ENCODE measurements at regions not wholly inside any gene's neighbourhood (a gene's known extent, or its start where the extent isn't known, plus 50 kb on each side); places are given as distances from the start of the nearest gene placed in this dataset.
"Not testable (repeated sequence)": the region's sequence is repeated elsewhere in the genome, so short reads cannot be mapped to it uniquely, and the experiment has no call there.

DNA sequence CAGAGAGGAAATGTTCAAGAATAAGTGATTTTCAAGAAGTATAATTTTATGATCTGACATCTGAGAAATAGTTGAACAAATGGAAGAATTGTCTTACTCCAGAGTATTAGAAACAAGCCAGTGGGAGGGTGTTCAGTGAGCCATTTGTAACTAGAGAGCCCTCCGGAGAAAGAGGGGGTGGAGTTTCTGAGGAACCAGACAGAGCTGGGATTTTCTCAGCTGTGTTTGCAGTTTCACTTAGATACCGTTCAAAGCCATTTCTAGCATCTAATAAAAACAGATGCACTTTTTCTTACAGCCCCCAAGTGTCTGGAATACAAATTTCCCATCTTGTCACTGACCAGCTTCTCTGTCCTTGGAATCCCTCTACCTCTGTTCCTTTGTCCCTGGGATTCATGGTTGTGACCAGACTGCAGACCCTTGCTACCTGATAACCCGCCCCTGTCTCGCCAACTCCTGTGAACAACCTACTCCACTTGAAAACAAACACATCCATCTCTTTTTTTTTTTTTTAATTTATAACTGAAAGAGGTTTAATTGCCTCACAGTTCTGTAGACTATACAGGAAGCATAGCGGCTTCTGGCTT is 132.8 kb upstream of the KLF3 start:
- H3K4me3 ChIP-seq, result no peak overlapping the region
- no peak overlapping the region for H3K9ac ChIP-seq (ENCODE audit: low read depth in 2 of 2, low read length in 2 of 2)
- TF ChIP-seq CTCF (IDR thresholded peaks at IDR 0.05), result no peak
- intact Hi-C loops (cut with DNase I), result no loop called here
- DNase-seq, result no peak
- H3K4me1 ChIP-seq, result peaks cover 4% of the 10 kb centered on the region
- no peaks in the 10 kb centered on the region for H3K9me3 ChIP-seq
- no peaks in the 10 kb centered on the region for H3K27me3 ChIP-seq
- H3K27ac ChIP-seq, result no peak overlapping the region
- H3K36me3 ChIP-seq, result no peaks in the 10 kb centered on the region

DNA sequence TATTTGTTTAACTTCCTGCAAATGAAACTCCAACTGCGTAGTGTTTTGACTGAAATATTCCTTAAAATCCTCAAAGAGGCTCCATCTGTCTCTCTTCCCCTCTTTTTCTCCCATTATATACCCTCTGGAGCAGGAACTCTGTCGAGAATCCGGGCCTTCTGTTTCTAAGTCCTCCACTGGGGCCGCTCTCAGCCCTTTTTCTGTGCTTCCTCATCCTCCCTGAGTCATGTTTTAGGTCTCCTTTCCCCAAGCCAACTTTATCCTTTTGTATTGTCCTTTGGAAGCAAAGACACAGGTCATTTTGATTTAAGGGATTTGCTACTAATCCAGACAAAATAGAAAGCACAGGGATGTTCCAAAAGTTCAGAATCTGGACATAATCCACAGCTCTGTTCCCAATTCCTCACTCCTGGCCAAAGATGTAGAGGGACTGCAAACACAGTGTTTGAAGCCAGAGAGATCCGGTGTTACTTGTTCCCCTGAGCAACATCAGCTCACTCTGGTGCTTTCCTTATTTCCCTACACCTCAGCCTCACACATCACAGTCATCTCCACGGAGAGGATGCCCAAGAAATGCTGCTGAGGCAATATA is 131.0 kb upstream of the KLF3 start:
- Histone ChIP-seq H3K9ac (ENCODE audit: low read depth in 2 of 2, low read length in 2 of 2) (no peak overlapping the region), H3K9me3 (no peaks in the 10 kb centered on the region), H3K27me3 (no peaks in the 10 kb centered on the region), H3K27ac (no peak overlapping the region), H3K4me3 (no peak overlapping the region), H3K4me1 (peaks cover 4% of the 10 kb centered on the region), H3K36me3 (no peaks in the 10 kb centered on the region)
- intact Hi-C loops (cut with DNase I), result no loop called here
- DNase-seq, result no peak
- no peak for TF ChIP-seq CTCF (IDR thresholded peaks at IDR 0.05)

DNA sequence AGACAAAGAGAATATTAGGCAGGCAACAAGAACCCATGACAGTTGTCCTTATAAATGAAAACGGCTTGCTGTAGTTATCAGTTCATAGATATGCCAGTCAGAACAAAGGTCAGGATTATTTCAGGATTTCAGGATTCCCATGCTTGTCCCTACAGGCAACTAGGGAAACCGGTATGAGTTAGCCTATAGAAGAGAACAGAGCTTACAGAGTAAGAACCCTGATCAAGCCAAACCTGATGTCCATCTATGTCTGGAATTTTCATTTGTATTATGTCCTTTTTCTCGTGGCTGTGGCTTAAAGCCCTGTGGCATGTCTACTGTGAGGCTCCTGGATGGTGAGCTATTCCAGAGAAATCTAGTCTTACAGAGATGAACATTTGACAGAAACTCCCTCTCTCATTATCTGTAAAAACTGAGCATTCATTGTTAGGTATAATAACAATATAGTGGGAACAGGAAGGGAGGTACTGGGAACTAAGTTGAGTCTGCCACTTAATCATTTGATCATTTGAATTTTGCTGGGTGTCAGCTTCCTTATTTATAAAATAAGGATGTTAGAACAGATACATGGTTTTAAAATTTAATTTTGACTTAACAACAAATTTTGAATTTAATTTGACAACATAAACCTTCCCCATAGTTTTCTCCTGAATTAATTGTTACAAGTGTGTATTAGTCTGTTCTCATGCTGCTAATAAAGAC is 129.5 kb upstream of the KLF3 start:
- Histone ChIP-seq H3K4me3 (no peak overlapping the region), H3K36me3 (no peaks in the 10 kb centered on the region), H3K9ac (ENCODE audit: low read depth in 2 of 2, low read length in 2 of 2) (no peak overlapping the region), H3K4me1 (peaks cover 1% of the 10 kb centered on the region), H3K27me3 (no peaks in the 10 kb centered on the region), H3K9me3 (no peaks in the 10 kb centered on the region), H3K27ac (no peak overlapping the region)
- intact Hi-C loops (cut with DNase I), result no loop called here
- TF ChIP-seq CTCF (IDR thresholded peaks at IDR 0.05), result no peak
- no peak for DNase-seq

DNA sequence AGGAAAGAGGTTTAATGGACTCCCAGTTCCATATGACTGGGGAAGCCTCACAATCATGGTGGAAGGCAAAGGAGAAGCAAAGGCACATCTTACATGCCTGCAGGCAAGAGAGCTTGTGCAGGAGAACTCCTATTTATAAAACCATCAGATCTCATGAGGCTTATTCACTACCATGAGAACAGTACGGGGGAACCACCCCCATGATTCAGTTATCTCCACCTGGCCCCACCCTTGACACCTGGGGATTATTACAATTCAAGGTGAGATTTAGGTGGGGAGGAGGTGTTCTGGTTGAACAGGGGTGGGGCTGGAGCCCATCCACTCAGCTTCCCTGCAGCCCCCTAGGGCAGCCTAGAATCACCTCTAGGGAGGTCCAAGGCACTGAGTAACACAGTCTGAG is 128.9 kb upstream of the KLF3 start:
- H3K4me1 ChIP-seq; intact Hi-C loops (cut with DNase I); H3K4me3 ChIP-seq; DNase-seq; H3K27ac ChIP-seq; H3K9ac ChIP-seq (ENCODE audit: low read depth in 2 of 2, low read length in 2 of 2); H3K36me3 ChIP-seq; H3K27me3 ChIP-seq; H3K9me3 ChIP-seq: not testable (repeated sequence)

DNA sequence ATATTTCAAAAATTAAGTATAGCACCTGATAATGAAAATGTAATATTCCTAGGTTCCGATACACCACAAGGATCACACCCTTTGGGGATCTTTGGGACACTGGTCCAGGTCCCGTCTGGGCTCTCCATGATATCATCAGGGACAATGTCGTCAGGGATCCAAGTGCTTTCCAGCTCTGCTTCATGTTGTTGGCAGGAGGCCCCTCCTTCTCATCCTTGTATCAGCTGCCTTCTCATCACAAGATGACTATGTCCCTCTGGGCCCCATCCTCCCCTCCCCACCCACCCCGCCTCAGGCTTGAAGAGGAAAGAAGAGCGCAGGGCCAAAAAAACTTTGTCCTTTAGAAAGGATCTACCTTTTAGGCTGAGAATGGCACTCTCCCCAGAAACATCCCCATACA is 128.3 kb upstream of the KLF3 start:
- Histone ChIP-seq H3K4me3 (no peak overlapping the region), H3K27ac (no peak overlapping the region), H3K27me3 (no peaks in the 10 kb centered on the region), H3K9ac (ENCODE audit: low read depth in 2 of 2, low read length in 2 of 2) (no peak overlapping the region), H3K36me3 (no peaks in the 10 kb centered on the region), H3K9me3 (no peaks in the 10 kb centered on the region), H3K4me1 (no peaks in the 10 kb centered on the region)
- TF ChIP-seq CTCF (IDR thresholded peaks at IDR 0.05), result no peak
- intact Hi-C loops (cut with DNase I), result no loop called here
- no peak for DNase-seq

DNA sequence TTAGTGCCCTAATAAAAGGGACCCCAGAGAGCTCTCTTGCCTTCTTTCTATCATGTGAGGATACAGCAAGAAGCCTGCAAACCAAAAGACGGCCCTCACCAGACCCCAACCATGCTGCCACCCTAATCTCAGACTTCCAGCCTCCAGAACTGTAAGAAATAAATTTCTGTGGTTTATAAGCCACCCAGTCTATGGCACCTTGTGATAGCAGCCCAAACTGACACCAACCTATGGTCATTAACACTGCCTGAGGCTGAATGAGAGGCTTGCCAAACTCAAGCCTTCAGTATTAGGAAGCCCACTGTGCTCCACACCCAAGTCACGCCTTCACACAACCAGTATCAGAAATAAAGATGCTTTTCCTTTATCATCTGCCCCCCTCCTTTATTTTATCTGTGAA is 127.3 kb upstream of the KLF3 start:
- no peaks in the 10 kb centered on the region for H3K27me3 ChIP-seq
- H3K27ac ChIP-seq, result no peak overlapping the region
- TF ChIP-seq CTCF (IDR thresholded peaks at IDR 0.05), result no peak
- H3K36me3 ChIP-seq, result no peaks in the 10 kb centered on the region
- intact Hi-C loops (cut with DNase I), result no loop called here
- DNase-seq, result no peak
- no peaks in the 10 kb centered on the region for H3K9me3 ChIP-seq
- H3K9ac ChIP-seq (ENCODE audit: low read depth in 2 of 2, low read length in 2 of 2), result no peak overlapping the region
- H3K4me1 ChIP-seq, result no peaks in the 10 kb centered on the region
- H3K4me3 ChIP-seq, result no peak overlapping the region

Data from colonic mucosa (tissue), 4 donors.